Lower leg skin (tissue), 4 donors: ENCODE measurements at regions not wholly inside any gene's neighbourhood (a gene's known extent, or its start where the extent isn't known, plus 50 kb on each side); places are given as distances from the start of the nearest gene placed in this dataset.

Experiments
- DNase-seq, 2 donors: peaks; one replicate each; pipeline ENCODE4 v3.0.0-alpha.2; 2019; ENCODE audit warnings: low spot score in 2 of 2
- H3K4me3 ChIP-seq: fragments of 200-600 bp; sonication (generic); 2 replicates; pipeline ENCODE4 v1.5.1; 2017; ENCODE audit warnings: mild to moderate bottlenecking, low read depth; ENCODE audit not compliant: poor library complexity, severe bottlenecking
- POLR2A ChIP-seq, 2 donors: fragments of 450-650 bp; IDR thresholded peaks; one replicate each; pipeline ENCODE4 v1.6.1; 2016 to 2017; ENCODE audit warnings: antibody characterized with exemption in 2 of 2, mild to moderate bottlenecking in 1 of 2, moderate library complexity in 1 of 2
- WGBS, 2 donors: methylation state at CpG; one replicate each; pipeline ENCODE4 v1.1.5; 2018; 5-methylcytosine and 5-hydroxymethylcytosine counted together
- intact Hi-C: fragments of 100-400 bp; cut with DNase I; formaldehyde crosslinking; loops from one replicate; pipeline ENCODE4 v1.15.0; 2023; ENCODE audit warnings: low total_unique reads
- TF ChIP-seq, protein P1 (sequence below), 3 donors: fragments of 450-650 bp; IDR thresholded peaks; one replicate each; pipeline ENCODE4 v1.5.1; 2016; ENCODE audit warnings: antibody characterized with exemption in 3 of 3, mild to moderate bottlenecking in 3 of 3, moderate library complexity in 2 of 3

DNA sequence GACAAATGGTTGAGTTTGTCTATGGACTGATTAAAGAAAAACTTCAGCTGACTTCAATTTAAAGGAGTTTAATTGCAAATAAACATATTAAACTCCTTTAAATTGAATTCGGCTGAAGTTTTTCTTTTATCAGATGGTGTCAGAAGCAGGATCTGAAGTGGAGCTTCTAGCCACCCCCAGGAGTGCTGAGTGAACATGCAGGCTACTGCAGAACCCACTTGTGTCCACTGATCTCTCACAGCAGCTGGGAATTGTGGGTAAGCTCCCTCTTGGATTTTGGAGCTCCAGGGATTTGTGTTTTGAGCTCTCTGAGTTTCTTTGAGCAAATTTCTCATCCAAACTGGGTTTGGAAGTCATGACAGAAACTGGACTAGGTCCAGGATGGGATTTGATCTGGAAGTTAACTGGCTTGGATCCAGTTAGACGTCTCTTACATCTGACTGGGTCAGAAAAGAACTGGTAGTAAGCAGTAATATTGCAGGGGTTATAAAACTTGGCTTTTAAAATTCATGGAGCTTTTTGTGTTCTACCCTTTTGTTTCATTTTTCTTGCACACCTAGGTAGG is 95.8 kb upstream of the UST start:
- no peak overlapping the region for H3K4me3 ChIP-seq
- WGBS, 2 donors, result 47 to 52% methylated on average over 2 of the region's 2 CpGs
- TF ChIP-seq, protein P1, sequence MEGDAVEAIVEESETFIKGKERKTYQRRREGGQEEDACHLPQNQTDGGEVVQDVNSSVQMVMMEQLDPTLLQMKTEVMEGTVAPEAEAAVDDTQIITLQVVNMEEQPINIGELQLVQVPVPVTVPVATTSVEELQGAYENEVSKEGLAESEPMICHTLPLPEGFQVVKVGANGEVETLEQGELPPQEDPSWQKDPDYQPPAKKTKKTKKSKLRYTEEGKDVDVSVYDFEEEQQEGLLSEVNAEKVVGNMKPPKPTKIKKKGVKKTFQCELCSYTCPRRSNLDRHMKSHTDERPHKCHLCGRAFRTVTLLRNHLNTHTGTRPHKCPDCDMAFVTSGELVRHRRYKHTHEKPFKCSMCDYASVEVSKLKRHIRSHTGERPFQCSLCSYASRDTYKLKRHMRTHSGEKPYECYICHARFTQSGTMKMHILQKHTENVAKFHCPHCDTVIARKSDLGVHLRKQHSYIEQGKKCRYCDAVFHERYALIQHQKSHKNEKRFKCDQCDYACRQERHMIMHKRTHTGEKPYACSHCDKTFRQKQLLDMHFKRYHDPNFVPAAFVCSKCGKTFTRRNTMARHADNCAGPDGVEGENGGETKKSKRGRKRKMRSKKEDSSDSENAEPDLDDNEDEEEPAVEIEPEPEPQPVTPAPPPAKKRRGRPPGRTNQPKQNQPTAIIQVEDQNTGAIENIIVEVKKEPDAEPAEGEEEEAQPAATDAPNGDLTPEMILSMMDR (IDR thresholded peaks at IDR 0.05), result no peak
- TF ChIP-seq POLR2A (IDR thresholded peaks at IDR 0.05), result no peak
- intact Hi-C loops, result no loop called here
- DNase-seq, result no peak

DNA sequence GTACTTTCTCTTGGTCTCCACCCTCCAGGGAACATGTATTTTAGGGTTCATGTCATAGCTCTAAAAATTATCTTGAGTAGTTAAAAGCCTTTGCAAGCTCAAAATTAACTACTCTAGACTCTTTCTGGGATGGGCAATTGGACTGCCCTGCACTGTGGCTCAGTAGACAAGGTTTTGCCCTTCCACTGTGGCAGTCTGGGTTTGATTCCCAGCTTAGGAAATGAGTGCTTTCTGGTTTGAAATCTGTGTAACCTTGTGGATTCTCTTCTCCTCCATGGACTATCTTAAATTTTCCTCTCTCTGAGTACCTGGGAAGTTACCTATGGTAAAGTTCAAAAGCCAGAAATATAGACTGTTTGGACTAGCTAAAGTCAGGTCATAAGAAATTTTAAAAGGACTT is 94.6 kb upstream of the UST start:
- H3K4me3 ChIP-seq, result no peak overlapping the region
- intact Hi-C loops, result no loop called here
- DNase-seq, result no peak
- TF ChIP-seq, protein P1 (IDR thresholded peaks at IDR 0.05), result no peak
- no peak for TF ChIP-seq POLR2A (IDR thresholded peaks at IDR 0.05)

DNA sequence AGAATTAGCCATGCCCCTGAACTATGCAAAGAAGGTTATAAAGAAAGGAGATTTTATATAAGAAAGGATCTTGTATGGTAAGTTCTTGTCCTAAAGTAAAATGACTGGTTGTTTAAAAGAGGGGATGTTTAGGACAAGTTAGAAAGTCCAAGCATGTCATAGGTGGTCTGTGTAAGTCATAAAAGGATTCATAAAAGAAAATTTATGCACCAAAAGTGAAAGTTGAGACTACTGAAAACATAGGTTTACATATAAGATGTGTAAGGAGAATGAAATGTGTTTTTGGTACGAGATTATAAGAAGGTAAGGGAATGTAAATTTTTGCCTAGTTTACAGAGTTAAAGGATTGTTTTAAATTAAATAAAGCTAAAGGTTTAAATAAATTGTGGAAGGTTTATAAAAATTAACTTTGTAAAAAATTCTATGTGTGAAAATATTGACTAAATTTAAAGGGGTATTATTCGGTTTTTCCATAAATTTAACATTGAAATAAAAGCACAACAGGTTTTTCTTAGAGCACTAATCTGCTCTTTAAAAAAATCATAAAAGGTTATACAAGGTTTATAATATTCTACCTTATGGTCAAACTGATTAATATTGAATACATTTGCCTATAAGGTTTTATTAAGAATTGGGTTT is 93.6 kb upstream of the UST start:
- intact Hi-C loops, result no loop called here
- 77 to 78% methylated on average over 2 of the region's 2 CpGs for WGBS, 2 donors

DNA sequence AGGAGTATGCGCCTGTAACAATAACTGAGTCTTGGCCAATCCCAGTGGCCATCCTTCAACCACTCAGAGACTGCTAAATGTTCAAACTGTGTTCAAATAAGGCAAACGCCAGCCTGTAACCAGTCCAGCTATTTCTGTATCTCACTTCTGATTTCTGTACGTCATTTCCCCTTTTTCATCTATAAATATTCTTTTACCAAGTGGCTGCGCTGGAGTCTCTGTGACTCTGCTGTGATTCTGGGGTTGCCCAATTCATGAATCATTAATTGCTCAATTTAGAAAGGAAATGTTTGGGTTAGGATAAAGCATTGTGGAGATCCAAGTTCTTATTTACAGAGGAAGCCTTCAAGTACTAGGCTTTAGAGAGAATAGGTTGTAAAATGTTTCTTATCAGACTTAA is 89.8 kb upstream of the UST start:
- intact Hi-C loops, result no loop called here
- H3K4me3 ChIP-seq, result no peak overlapping the region
- WGBS, 2 donors, result 80 to 85% methylated on average over 4 of the region's 4 CpGs
- DNase-seq, result no peak
- TF ChIP-seq, protein P1 (IDR thresholded peaks at IDR 0.05), result no peak
- TF ChIP-seq POLR2A (IDR thresholded peaks at IDR 0.05), result no peak

More for the DNA sequence above, 93.6 kb upstream of the UST start:
- no peak overlapping the region for H3K4me3 ChIP-seq
- TF ChIP-seq, protein P1 (IDR thresholded peaks at IDR 0.05), result no peak
- TF ChIP-seq POLR2A (IDR thresholded peaks at IDR 0.05), result no peak
- DNase-seq, result no peak

DNA sequence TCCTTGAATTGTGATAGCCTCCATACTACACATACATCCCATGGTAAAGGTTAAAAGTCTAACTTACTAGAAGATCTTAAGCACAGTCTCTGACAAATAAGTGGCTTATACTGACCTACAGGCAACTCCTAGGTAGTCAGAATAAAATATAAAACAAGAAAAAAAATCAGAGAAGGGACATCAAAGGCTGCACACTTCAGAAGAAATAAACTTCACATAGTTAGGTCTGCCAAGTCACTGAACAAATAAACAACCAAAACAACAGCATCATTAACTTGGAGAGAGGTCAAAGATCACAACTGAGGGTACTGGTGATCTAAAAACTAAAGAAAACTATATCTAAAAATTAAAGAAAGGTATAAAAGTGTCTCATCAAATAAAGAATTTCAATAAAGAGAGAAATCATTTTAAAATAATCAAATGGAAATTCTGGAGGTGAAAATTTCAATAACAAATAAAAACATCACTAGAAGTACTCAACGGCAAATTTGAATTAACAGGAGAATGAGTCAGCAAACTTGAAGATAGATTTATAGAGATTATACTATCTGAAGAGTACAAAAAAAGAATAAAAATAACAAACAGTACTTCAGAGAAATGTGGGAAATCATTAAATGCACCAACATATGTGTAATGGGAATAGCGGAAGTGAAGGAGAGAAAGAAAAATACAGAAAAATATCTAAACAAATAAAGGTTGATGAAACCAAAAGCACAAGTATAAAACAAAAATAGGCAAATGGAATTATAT is 88.0 kb upstream of the UST start:
- WGBS, 2 donors, result 87 to 93% methylated on average over 2 of the region's 2 CpGs
- DNase-seq, result no peak
- intact Hi-C loops, result no loop called here
- TF ChIP-seq POLR2A (IDR thresholded peaks at IDR 0.05), result no peak
- TF ChIP-seq, protein P1 (IDR thresholded peaks at IDR 0.05), result no peak
- H3K4me3 ChIP-seq, result no peak overlapping the region
